ENCODE measurements at regions not wholly inside any gene's neighbourhood (a gene's known extent, or its start where the extent isn't known, plus 50 kb on each side); places are given as distances from the start of the nearest gene placed in this dataset.

DNA sequence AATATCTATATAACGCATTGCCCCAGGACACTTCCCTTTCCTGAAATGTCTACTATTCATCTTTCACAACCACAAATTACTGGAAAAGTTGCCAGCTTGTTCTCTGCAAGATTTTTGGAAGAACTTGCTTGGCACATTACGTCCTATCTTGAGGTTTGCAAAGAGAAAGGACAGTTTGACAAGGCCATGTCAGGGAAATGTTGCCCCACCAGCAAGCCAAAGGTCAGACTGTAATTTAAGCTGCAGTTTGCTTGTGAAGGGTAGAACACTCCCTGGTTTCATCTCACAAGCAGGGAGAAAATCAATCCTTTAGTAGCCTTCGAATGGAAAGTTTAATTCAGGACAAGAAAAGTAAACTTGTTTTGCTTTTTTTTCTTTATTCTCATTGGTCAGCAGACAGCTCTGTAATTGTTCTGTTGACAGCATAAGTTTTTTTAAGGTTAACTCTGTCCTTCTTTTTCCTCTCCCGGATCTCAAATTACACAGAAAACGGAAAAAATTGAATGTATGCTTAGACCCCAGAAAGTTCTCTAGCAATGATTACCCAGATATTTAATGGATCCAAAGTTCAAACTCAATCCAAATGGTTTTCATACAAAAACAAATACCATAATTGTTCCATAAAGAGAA lies 541.8 kb upstream of the NRSN1 start:
- Histone ChIP-seq H2AK5ac (ENCODE audit: low read depth, low read length) (no peak overlapping the region), H3K79me1 (ENCODE audit: low read depth in 1 of 2, low read length in 2 of 2) (no peaks in the 10 kb centered on the region), H3K56ac (ENCODE audit: extremely low read depth, insufficient read depth, low read length) (no peak overlapping the region), H3K27me3 (ENCODE audit: control insufficient read depth, insufficient read depth, low read length) (no peaks in the 10 kb centered on the region), H2AFZ (replicated peaks; ENCODE audit: low read length, poor library complexity) (no peak overlapping the region), H3K23ac (ENCODE audit: low read depth, low read length) (no peak overlapping the region), H3K18ac (ENCODE audit: low read depth, low read length) (no peak overlapping the region), H2BK15ac (ENCODE audit: low read depth, low read length) (no peak overlapping the region), H4K20me1 (ENCODE audit: insufficient read depth, low read length) (no peaks in the 10 kb centered on the region), H3K4me3 (ENCODE audit: insufficient read depth, low read depth, low read length) (no peak overlapping the region), H3K9me1 (ENCODE audit: insufficient read depth, low read length) (no peaks in the 10 kb centered on the region), H3K9ac (ENCODE audit: low read depth, low read length) (no peak overlapping the region), H4K91ac (ENCODE audit: insufficient read depth, low read depth, low read length) (no peak overlapping the region), H3K27ac (ENCODE audit: insufficient read depth, low read length) (no peak overlapping the region), H3K36me3 (ENCODE audit: control insufficient read depth, insufficient read depth, low read length) (no peaks in the 10 kb centered on the region), H2AK9ac (replicated peaks; ENCODE audit: low read depth, low read length, poor library complexity) (no peak overlapping the region), H3K9me3 (ENCODE audit: control insufficient read depth, insufficient read depth, low read length) (no peaks in the 10 kb centered on the region), H4K8ac (ENCODE audit: low read depth in 2 of 2, low read length in 2 of 2) (no peak overlapping the region), H4K5ac (ENCODE audit: low read depth, low read length) (no peak overlapping the region), H3K14ac (replicated peaks; ENCODE audit: low read depth, low read length) (no peak overlapping the region), H3K4me1 (ENCODE audit: control insufficient read depth, insufficient read depth, low read length) (no peaks in the 10 kb centered on the region), H3K4me2 (ENCODE audit: low read depth, low read length) (no peak overlapping the region), H2BK120ac (ENCODE audit: low read depth, low read length) (no peak overlapping the region), H3K4ac (ENCODE audit: low read depth, low read length) (no peak overlapping the region), H2BK5ac (ENCODE audit: low read depth, low read length, poor library complexity, severe bottlenecking) (no peak overlapping the region), H2BK20ac (ENCODE audit: low read depth, low read length) (no peak overlapping the region)
- ChIA-PET CTCF (no interaction called here), POLR2A (ENCODE audit: unreplicated experiment) (no interaction called here)
- in situ Hi-C loops (cut with MboI; ENCODE audit: low sequenced_read_pairs), result no loop called here
- intact Hi-C loops (cut with micrococcal nuclease), result no loop called here
- TF ChIP-seq CTCF (conservative IDR thresholded peaks at IDR 0.05; ENCODE audit: low read depth, low read length) (no peak), CHD1 (IDR thresholded peaks at IDR 0.05; ENCODE audit: low read depth, low read length) (no peak), CEBPB (IDR thresholded peaks at IDR 0.05; ENCODE audit: low read depth, low read length) (no peak), BHLHE40 (IDR thresholded peaks at IDR 0.05; ENCODE audit: low read depth, low read length) (no peak), MXI1 (IDR thresholded peaks at IDR 0.05; ENCODE audit: borderline replicate concordance, low read depth, low read length) (no peak), FOS (IDR thresholded peaks at IDR 0.05; ENCODE audit: low read depth, low read length) (no peak), RCOR1 (IDR thresholded peaks at IDR 0.05; ENCODE audit: insufficient replicate concordance, low read length) (no peak), ELK1 (IDR thresholded peaks at IDR 0.05; ENCODE audit: borderline replicate concordance, low read depth, low read length) (no peak), SMC3 (IDR thresholded peaks at IDR 0.05; ENCODE audit: low read depth, low read length) (no peak), RAD21 (IDR thresholded peaks at IDR 0.05; ENCODE audit: low read length) (no peak), NFE2L2 (IDR thresholded peaks at IDR 0.05; ENCODE audit: low read depth, low read length) (no peak), MAFK (IDR thresholded peaks at IDR 0.05; ENCODE audit: low read depth, low read length) (no peak), RFX5 (IDR thresholded peaks at IDR 0.05; ENCODE audit: low read depth, low read length) (no peak), MAZ (IDR thresholded peaks at IDR 0.05; ENCODE audit: borderline replicate concordance, low read depth, low read length) (no peak), POLR2A (IDR thresholded peaks at IDR 0.05; ENCODE audit: low read depth, low read length) (no peak)
- TF ChIP-seq, protein P1, sequence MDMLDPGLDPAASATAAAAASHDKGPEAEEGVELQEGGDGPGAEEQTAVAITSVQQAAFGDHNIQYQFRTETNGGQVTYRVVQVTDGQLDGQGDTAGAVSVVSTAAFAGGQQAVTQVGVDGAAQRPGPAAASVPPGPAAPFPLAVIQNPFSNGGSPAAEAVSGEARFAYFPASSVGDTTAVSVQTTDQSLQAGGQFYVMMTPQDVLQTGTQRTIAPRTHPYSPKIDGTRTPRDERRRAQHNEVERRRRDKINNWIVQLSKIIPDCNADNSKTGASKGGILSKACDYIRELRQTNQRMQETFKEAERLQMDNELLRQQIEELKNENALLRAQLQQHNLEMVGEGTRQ (IDR thresholded peaks at IDR 0.05; ENCODE audit: low read depth, low read length), result no peak
- ATAC-seq (ENCODE audit: low read depth) (no peak), DNase-seq (no peak)
- WGBS, 2 experiments (ENCODE audit: extremely low coverage in 2 of 2, insufficient read length in 1 of 2), result 100% methylated on average over 1 of the region's 5 CpGs; no CpG with 5 or more reads in 1 of the 2 experiments
- dilution Hi-C loops (cut with HindIII; ENCODE audit: low sequenced_read_pairs, unreplicated experiment), result no loop called here
- BruUV-seq (replicated peaks), result no TSS peak
